ENCODE measurements at regions not wholly inside any gene's neighbourhood (a gene's known extent, or its start where the extent isn't known, plus 50 kb on each side); places are given as distances from the start of the nearest gene placed in this dataset.

- DNase-seq (ENCODE audit: low read depth), result no peak
These were observed 49.7 kb downstream of the KLF12 start for GRCh38 chr13:74084375-74084935.

GRCh38 chr13:74082741-74083160, 51.5 kb downstream of the KLF12 start:
- DNase-seq (ENCODE audit: low read depth), result no peak

- DNase-seq (ENCODE audit: low read depth), result no peak
These were observed 53.4 kb downstream of the KLF12 start for GRCh38 chr13:74080762-74081161.

- no peak for DNase-seq (ENCODE audit: low read depth)
These were observed 56.4 kb downstream of the KLF12 start for GRCh38 chr13:74077792-74078191.

GRCh38 chr13:74077375-74077774, 56.8 kb downstream of the KLF12 start:
- DNase-seq (ENCODE audit: low read depth), result no peak

- DNase-seq (ENCODE audit: low read depth), result no peak
These were observed 59.5 kb downstream of the KLF12 start for GRCh38 chr13:74074723-74075122.

GRCh38 chr13:74073274-74073673, 60.9 kb downstream of the KLF12 start:
- DNase-seq (ENCODE audit: low read depth), result no peak

- DNase-seq (ENCODE audit: low read depth), result no peak
These were observed 63.7 kb downstream of the KLF12 start for GRCh38 chr13:74070513-74070912.

GRCh38 chr13:74070065-74070464, 64.1 kb downstream of the KLF12 start:
- peak; percentile 34 for DNase-seq (ENCODE audit: low read depth)

GRCh38 chr13:74068471-74068870, 65.7 kb downstream of the KLF12 start:
- peak; percentile 12 for DNase-seq (ENCODE audit: low read depth)

GRCh38 chr13:74067818-74068217, 66.4 kb downstream of the KLF12 start:
- no peak for DNase-seq (ENCODE audit: low read depth)

- DNase-seq (ENCODE audit: low read depth), result no peak
These were observed 67.3 kb downstream of the KLF12 start for GRCh38 chr13:74066937-74067336.

GRCh38 chr13:74064805-74065312, 69.3 kb downstream of the KLF12 start:
- DNase-seq (ENCODE audit: low read depth), result no peak

- DNase-seq (ENCODE audit: low read depth), result no peak
These were observed 70.6 kb downstream of the KLF12 start for GRCh38 chr13:74063533-74064100.

- DNase-seq (ENCODE audit: low read depth), result no peak
These were observed 71.3 kb downstream of the KLF12 start for GRCh38 chr13:74062933-74063332.

GRCh38 chr13:74061926-74062595, 72.1 kb downstream of the KLF12 start:
- DNase-seq (ENCODE audit: low read depth), result no peak

GRCh38 chr13:74056801-74057542, 77.2 kb downstream of the KLF12 start:
- DNase-seq (ENCODE audit: low read depth), result no peak

GRCh38 chr13:74052402-74052928, 81.7 kb downstream of the KLF12 start:
- no peak for DNase-seq (ENCODE audit: low read depth)

- no peak for DNase-seq (ENCODE audit: low read depth)
These were observed 85.4 kb downstream of the KLF12 start for GRCh38 chr13:74048756-74049155.

- no peak for DNase-seq (ENCODE audit: low read depth)
These were observed 86.1 kb downstream of the KLF12 start for GRCh38 chr13:74047931-74048600.

GRCh38 chr13:74046431-74046830, 87.8 kb downstream of the KLF12 start:
- no peak for DNase-seq (ENCODE audit: low read depth)

GRCh38 chr13:74045583-74045982, 88.6 kb downstream of the KLF12 start:
- DNase-seq (ENCODE audit: low read depth), result no peak
